Fibroblast of the aortic adventitia (primary cell): ENCODE measurements at regions not wholly inside any gene's neighbourhood (a gene's known extent, or its start where the extent isn't known, plus 50 kb on each side); places are given as distances from the start of the nearest gene placed in this dataset.

Source experiments
- DNase-seq: peaks from one replicate; pipeline ENCODE4 v3.0.0-alpha.2; 2010; ENCODE audit warnings: low read depth
- H3K4me3 ChIP-seq: 2 replicates; pipeline ENCODE4 v1.5.1; 2011; ENCODE audit warnings: low read depth, mild to moderate bottlenecking, control low read depth, low read length, moderate library complexity
- TF ChIP-seq, protein P1 (sequence below): IDR thresholded peaks from 2 replicates; pipeline ENCODE4 v1.5.1; 2011; ENCODE audit warnings: mild to moderate bottlenecking, low read length, control low read depth, inconsistent platforms; ENCODE audit not compliant: insufficient read depth

DNA sequence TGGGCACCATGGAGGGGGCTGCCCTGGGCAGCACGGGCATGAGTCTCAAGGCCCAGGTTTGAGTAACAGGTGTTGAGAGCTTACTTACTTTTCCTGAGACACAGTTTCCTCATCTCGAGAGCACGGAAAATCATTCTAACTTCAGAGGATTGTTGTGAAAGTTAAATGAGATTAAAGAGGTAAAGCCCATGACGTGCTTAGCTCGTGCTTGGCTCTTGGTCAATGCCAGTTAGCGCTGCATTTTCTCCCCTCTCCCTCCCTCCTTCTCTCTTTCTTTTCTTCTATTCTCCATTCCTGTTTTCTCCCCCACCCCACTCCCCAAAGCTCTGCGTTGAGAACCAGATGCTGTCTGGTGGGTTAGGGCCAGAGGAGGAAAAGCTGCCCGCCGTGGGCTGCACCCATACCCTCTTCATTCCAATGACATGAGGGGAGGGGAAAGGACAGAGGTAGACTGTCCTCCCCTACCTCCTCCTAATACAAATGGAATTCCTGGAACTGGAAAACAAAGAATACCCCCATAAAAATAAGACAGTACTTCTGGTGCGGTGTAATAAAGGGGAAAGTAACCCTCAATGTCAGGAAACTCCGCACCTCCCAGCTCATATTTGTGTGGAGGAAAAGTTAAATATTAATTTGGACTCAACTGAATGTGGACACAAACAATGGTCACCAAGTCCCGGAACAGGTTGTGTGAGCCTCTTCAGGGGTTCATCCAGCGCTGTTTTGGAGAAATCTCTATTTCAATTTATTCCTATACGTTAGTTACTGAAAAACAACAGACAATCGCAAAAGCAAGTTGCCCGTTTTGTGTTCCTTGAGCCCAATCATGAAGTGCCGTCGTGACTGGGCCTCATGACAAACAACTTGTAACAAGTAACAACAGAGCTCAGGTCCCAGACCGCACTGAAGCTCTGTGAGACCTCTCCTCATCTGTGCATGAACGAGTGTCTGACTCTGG, 54.8 kb upstream of the B3GAT1 start:
- TF ChIP-seq, protein P1, sequence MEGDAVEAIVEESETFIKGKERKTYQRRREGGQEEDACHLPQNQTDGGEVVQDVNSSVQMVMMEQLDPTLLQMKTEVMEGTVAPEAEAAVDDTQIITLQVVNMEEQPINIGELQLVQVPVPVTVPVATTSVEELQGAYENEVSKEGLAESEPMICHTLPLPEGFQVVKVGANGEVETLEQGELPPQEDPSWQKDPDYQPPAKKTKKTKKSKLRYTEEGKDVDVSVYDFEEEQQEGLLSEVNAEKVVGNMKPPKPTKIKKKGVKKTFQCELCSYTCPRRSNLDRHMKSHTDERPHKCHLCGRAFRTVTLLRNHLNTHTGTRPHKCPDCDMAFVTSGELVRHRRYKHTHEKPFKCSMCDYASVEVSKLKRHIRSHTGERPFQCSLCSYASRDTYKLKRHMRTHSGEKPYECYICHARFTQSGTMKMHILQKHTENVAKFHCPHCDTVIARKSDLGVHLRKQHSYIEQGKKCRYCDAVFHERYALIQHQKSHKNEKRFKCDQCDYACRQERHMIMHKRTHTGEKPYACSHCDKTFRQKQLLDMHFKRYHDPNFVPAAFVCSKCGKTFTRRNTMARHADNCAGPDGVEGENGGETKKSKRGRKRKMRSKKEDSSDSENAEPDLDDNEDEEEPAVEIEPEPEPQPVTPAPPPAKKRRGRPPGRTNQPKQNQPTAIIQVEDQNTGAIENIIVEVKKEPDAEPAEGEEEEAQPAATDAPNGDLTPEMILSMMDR = no peak
- no peak overlapping the region for H3K4me3 ChIP-seq
- DNase-seq = no peak

DNA sequence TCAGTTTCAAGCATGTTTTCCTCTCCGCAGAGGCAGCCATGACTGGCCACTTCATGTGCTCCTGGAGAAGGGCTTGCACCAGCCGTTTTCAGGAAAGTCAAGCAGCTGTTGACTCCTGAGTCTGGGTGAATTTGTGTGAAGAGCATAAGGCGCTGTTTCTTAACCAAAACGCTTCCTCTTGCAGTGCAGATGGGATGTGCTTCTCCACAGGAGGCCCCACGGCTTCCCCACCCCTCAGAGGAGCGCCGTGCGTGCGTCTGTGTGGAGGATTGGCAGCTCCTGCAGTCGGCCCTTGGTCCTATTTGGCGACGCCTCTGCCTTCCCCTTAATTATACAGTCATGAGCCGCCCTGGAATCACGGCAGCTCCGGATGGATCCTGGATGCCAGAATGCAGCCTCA, 54.1 kb upstream of the B3GAT1 start:
- TF ChIP-seq, protein P1 = no peak
- no peak overlapping the region for H3K4me3 ChIP-seq
- DNase-seq = no peak

DNA sequence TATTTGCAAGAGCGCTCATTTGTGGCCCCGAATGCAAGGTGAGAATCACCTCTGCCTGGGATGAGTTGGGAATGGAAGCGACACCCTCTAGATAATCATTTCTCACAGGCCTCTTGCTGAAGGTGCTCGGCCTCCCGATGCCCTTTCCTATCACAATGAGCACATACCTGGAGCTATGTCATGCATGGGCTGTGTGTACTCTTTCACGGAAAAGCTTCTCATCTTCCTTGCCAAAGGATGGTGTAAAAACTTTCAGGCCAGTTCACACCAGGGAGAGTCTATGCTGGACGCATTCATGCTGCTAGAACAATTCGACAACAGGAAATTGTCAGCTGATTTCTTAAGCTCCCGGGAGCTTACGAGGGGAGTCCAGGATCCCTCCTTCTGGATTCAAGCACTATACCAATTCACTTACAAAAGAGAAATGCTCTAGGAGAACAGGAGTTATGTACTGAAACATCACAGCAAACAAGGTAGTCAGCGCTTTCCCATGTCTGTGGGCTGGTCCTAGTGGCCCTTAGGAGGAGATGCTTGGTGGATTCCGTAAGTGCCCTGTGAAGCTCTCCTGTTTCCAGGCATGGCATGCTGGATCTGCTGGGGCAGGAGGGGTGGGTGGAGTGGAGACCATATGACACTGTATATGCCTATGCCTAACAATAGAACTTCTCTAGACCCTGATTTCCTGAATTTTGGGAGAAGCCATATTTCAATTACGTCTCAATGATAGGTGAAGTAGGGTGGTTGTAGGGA, 53.1 kb upstream of the B3GAT1 start:
- no peak overlapping the region for H3K4me3 ChIP-seq
- DNase-seq = no peak
- TF ChIP-seq, protein P1 = no peak

DNA sequence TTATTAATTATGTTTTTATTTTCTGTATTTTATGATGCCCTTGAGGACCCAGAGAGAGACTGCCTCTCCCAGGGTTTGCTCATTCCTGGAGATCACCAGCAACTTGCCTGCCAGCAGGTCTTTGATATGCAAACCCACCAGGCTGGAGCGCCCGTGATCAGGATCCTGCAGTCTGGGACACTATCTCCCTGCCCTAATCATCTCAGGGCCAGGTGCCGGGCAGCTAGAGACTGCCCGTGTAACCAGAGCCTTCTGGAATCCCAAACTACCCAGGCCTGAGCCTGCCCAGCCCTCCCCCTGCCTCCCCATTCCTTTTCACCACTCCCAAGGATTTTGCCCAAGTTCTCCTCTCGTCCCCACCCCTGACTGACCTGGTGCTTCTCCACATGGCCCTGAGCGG, 52.2 kb upstream of the B3GAT1 start:
- DNase-seq = no peak
- TF ChIP-seq, protein P1 = no peak
- H3K4me3 ChIP-seq = no peak overlapping the region

DNA sequence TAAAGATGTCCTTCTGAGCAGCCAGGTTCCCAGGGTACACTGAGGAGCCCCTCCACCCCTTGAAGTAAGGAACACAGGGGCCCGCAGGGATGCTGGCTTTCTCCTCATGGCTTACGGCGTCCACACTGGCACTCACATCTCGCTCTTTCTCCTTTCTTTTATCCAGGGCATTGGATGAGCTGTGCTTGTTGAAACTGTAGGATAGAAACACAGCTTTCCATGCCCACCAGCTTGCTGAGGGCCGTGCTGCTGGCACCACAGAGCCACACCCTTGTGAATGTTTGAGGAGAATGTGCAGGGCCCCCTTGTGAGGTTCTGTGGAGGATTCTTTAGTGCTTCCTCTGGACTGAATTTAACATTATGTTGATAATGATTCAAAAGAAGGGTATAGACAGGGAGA, 51.7 kb upstream of the B3GAT1 start:
- no peak for DNase-seq
- TF ChIP-seq, protein P1 = no peak
- H3K4me3 ChIP-seq = no peak overlapping the region
